A549 (cell line): ENCODE measurements at regions not wholly inside any gene's neighbourhood (a gene's known extent, or its start where the extent isn't known, plus 50 kb on each side); places are given as distances from the start of the nearest gene placed in this dataset.

Source experiments
- ATAC-seq, 2 experiments: fragments of 200-7000 bp in 1 of 2; fragments of >200 bp in 1 of 2; cut with Nextera tagmentation in 1 of 2; cut with Tn5 transposase in 1 of 2; 3 replicates each; pipeline versions ENCODE4 v1.8.0 to v1.9.1; 2018 to 2020; ENCODE audit warnings: mild to moderate bottlenecking in 1 of 2, moderate library complexity in 1 of 2
- CTCF ChIA-PET: fragments of 300-600 bp; sonication (Branson Sonifier 250); formaldehyde crosslinking; extraction: SDS; loops from one replicate; lab custom pipeline; 2021; ENCODE audit warnings: antibody characterized with exemption, inconsistent platforms; lab: Yijun Ruan, JAX
- POLR2A ChIA-PET: fragments of 350-600 bp; formaldehyde crosslinking; extraction: SDS; loops from one replicate; lab custom pipeline; 2021; ENCODE audit warnings: antibody characterized with exemption, inconsistent platforms; lab: Yijun Ruan, JAX
- DNase-seq, 2 experiments: peaks; one replicate each; pipeline versions ENCODE4 v3.0.0 to v3.0.0-alpha.2; 2011 to 2016; ENCODE audit warnings: low read depth in 1 of 2, low spot score in 1 of 2
- FAIRE-seq: peaks from 2 replicates; lab custom pipeline; 2011; peaks lifted over from hg19 to GRCh38; lab: Jason Lieb, UNC
- H3K27ac ChIP-seq, 2 experiments: fragments of >200 bp; sonication (Bioruptor Twin); formaldehyde crosslinking; 3 replicates each; pipeline ENCODE4 v1.5.1; 2016 to 2017
- H3K4me1 ChIP-seq: fragments of >200 bp; sonication (Bioruptor Twin); formaldehyde crosslinking; 3 replicates; pipeline ENCODE4 v1.6.1; 2016
- H3K4me2 ChIP-seq: fragments of >200 bp; sonication (Bioruptor Twin); formaldehyde crosslinking; 3 replicates; pipeline ENCODE4 v1.6.1; 2016
- H3K4me3 ChIP-seq: fragments of >200 bp; sonication (Bioruptor Twin); formaldehyde crosslinking; 3 replicates; pipeline ENCODE4 v1.5.1; 2016
- H3K9me3 ChIP-seq: fragments of >200 bp; sonication (Bioruptor Twin); formaldehyde crosslinking; 3 replicates; pipeline ENCODE4 v1.6.1; 2016
- BHLHE40 ChIP-seq: IDR thresholded peaks from 2 replicates; pipeline ENCODE4 v1.6.1; 2012; ENCODE audit warnings: low read depth, low read length, inconsistent platforms
- CBX2 ChIP-seq: fragments of 200-600 bp; sonication (generic); IDR thresholded peaks from 2 replicates; pipeline ENCODE4 v1.6.1; 2016; ENCODE audit warnings: low read depth, mild to moderate bottlenecking, borderline replicate concordance
- CBX8 ChIP-seq: fragments of 200-600 bp; sonication (generic); IDR thresholded peaks from 2 replicates; pipeline ENCODE4 v1.6.1; 2016
- CHD2 ChIP-seq: fragments of 150-350 bp; IDR thresholded peaks from 2 replicates; pipeline ENCODE4 v1.6.1; 2014; ENCODE audit warnings: low read length; ENCODE audit not compliant: partially characterized antibody
- CHD4 ChIP-seq: fragments of 200-600 bp; sonication (generic); IDR thresholded peaks from 2 replicates; pipeline ENCODE4 v1.6.1; 2016; ENCODE audit warnings: antibody characterized with exemption, mild to moderate bottlenecking, borderline replicate concordance
- EHF ChIP-seq: fragments of 250-450 bp; sonication (Bioruptor Pico); IDR thresholded peaks from 2 replicates; pipeline ENCODE4 v1.5.0; 2020; ENCODE audit warnings: mild to moderate bottlenecking
- FOSB ChIP-seq: fragments of 250-450 bp; sonication (Bioruptor Pico); IDR thresholded peaks from 2 replicates; pipeline ENCODE4 v1.5.0; 2020; ENCODE audit warnings: mild to moderate bottlenecking, moderate library complexity
- HEYL ChIP-seq: fragments of 250-450 bp; sonication (Bioruptor Pico); IDR thresholded peaks from 2 replicates; pipeline ENCODE4 v1.8.0; 2021; ENCODE audit warnings: mild to moderate bottlenecking, moderate library complexity
- HOXB5 ChIP-seq: fragments of 250-450 bp; sonication (Bioruptor Pico); IDR thresholded peaks from 2 replicates; pipeline ENCODE4 v1.5.0; 2020; ENCODE audit warnings: mild to moderate bottlenecking, moderate library complexity
- JUNB ChIP-seq: fragments of >200 bp; sonication (Bioruptor Twin); formaldehyde crosslinking; IDR thresholded peaks from 2 replicates; pipeline ENCODE4 v1.6.1; 2016
- PHF8 ChIP-seq: fragments of 200-600 bp; sonication (generic); IDR thresholded peaks from 2 replicates; pipeline ENCODE4 v1.6.1; 2016; ENCODE audit warnings: low read depth, mild to moderate bottlenecking, antibody characterized with exemption, moderate library complexity, borderline replicate concordance
- RAD21 ChIP-seq, 2 experiments: fragments of >200 bp in 1 of 2; sonication (Bioruptor Twin) in 1 of 2; formaldehyde crosslinking in 1 of 2; IDR thresholded peaks in 1 of 2; conservative IDR thresholded peaks in 1 of 2; 2 replicates in 1 of 2; 3 replicates in 1 of 2; pipeline ENCODE4 v1.6.1; 2012 to 2018; ENCODE audit warnings: inconsistent platforms in 1 of 2
- RARB ChIP-seq: fragments of 250-450 bp; sonication (Bioruptor Pico); IDR thresholded peaks from 2 replicates; pipeline ENCODE4 v1.8.0; 2021; ENCODE audit warnings: mild to moderate bottlenecking, moderate library complexity
- RCOR1 ChIP-seq: fragments of 150-350 bp; IDR thresholded peaks from 2 replicates; pipeline ENCODE4 v1.6.1; 2014; ENCODE audit warnings: antibody characterized with exemption, low read length, low read depth
- RNF2 ChIP-seq: fragments of 200-600 bp; sonication (generic); IDR thresholded peaks from 2 replicates; pipeline ENCODE4 v1.6.1; 2016; ENCODE audit warnings: low read depth, mild to moderate bottlenecking, antibody characterized with exemption, moderate library complexity, borderline replicate concordance
- TP53 ChIP-seq: fragments of 250-450 bp; sonication (Bioruptor Pico); IDR thresholded peaks from 2 replicates; pipeline ENCODE4 v1.5.0; 2021; ENCODE audit warnings: mild to moderate bottlenecking, moderate library complexity
- ZSCAN20 ChIP-seq: fragments of 250-450 bp; sonication (Bioruptor Pico); IDR thresholded peaks from 2 replicates; pipeline ENCODE4 v1.8.0; 2022; ENCODE audit warnings: mild to moderate bottlenecking, moderate library complexity
- WGBS: methylation state at CpG from one replicate; pipeline ENCODE4 v1.1.6; 2017; ENCODE audit errors: missing lambda C conversion rate; 5-methylcytosine and 5-hydroxymethylcytosine counted together
- TF ChIP-seq, protein P1 (sequence below): IDR thresholded peaks from 2 replicates; pipeline ENCODE4 v1.6.1; 2012
- TF ChIP-seq, protein P2 (sequence below): fragments of >200 bp; sonication (Bioruptor Twin); formaldehyde crosslinking; IDR thresholded peaks from 3 replicates; pipeline ENCODE4 v1.5.1; 2016
- TF ChIP-seq, protein P3 (sequence below): fragments of 150-350 bp; IDR thresholded peaks from 2 replicates; pipeline ENCODE4 v1.6.1; 2014; ENCODE audit warnings: low read depth, mild to moderate bottlenecking, low read length

DNA sequence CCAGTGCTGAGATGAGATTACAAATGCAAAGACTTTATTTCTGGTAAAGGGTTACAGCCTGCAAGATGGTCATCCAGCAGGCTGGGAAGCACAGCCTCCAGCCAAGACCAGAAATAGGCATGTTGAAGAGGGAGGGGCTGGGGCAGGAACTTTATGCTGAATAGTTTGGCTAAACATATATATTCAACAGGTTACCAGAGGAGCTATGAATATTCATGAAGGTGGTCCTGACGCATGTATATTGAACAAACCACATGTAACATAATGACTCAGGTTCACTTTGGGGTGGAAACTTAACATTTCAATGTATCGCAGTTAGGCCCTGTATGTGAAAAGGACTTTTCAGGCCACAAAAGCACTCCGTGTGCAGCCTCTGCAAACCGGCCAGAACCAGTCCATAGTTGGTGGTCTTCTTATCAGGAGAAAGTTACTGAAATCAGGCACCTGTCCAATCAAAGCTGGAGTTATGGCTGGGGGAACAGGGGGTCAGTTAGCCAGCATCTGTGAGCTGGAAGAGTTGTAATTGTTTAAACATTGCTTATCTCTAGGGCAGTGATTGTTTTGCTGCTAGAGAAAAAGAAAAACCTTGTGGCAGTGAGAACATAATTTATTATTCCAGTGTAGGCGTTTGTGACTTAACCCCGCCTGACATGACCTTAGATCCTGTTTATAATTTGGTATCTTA lies 372.9 kb upstream of the AUTS2 start:
- H3K27ac ChIP-seq, result no peak overlapping the region
- TF ChIP-seq TP53 (no peak), BHLHE40 (no peak), JUNB (no peak), FOSB (CRISPR knock-in tag) (no peak), CBX2 (no peak), RNF2 (no peak), CHD4 (no peak), CHD2 (no peak), HEYL (CRISPR knock-in tag) (no peak), PHF8 (no peak), ZSCAN20 (no peak), RAD21 (conservative IDR thresholded peaks at IDR 0.05 in 1 of 2, IDR thresholded peaks at IDR 0.05 in 1 of 2) (no peak)
- TF ChIP-seq, protein P1, sequence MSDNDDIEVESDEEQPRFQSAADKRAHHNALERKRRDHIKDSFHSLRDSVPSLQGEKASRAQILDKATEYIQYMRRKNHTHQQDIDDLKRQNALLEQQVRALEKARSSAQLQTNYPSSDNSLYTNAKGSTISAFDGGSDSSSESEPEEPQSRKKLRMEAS, result no peak
- TF ChIP-seq, protein P2, sequence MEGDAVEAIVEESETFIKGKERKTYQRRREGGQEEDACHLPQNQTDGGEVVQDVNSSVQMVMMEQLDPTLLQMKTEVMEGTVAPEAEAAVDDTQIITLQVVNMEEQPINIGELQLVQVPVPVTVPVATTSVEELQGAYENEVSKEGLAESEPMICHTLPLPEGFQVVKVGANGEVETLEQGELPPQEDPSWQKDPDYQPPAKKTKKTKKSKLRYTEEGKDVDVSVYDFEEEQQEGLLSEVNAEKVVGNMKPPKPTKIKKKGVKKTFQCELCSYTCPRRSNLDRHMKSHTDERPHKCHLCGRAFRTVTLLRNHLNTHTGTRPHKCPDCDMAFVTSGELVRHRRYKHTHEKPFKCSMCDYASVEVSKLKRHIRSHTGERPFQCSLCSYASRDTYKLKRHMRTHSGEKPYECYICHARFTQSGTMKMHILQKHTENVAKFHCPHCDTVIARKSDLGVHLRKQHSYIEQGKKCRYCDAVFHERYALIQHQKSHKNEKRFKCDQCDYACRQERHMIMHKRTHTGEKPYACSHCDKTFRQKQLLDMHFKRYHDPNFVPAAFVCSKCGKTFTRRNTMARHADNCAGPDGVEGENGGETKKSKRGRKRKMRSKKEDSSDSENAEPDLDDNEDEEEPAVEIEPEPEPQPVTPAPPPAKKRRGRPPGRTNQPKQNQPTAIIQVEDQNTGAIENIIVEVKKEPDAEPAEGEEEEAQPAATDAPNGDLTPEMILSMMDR, result no peak
- no peaks in the 10 kb centered on the region for H3K4me1 ChIP-seq
- 84% methylated on average over 6 of the region's 6 CpGs for WGBS
- ATAC-seq (no peak), FAIRE-seq (no peak), DNase-seq (no peak)
- H3K9me3 ChIP-seq, result no peaks in the 10 kb centered on the region
- H3K4me3 ChIP-seq, result no peak overlapping the region
- CTCF ChIA-PET, result interaction anchor here (0.6 kb wide), 1 partner anchor 716 kb away, joined by 3 read pairs; no protein-coding TSS in a partner anchor
- no peak overlapping the region for H3K4me2 ChIP-seq
- POLR2A ChIA-PET, result no interaction called here

DNA sequence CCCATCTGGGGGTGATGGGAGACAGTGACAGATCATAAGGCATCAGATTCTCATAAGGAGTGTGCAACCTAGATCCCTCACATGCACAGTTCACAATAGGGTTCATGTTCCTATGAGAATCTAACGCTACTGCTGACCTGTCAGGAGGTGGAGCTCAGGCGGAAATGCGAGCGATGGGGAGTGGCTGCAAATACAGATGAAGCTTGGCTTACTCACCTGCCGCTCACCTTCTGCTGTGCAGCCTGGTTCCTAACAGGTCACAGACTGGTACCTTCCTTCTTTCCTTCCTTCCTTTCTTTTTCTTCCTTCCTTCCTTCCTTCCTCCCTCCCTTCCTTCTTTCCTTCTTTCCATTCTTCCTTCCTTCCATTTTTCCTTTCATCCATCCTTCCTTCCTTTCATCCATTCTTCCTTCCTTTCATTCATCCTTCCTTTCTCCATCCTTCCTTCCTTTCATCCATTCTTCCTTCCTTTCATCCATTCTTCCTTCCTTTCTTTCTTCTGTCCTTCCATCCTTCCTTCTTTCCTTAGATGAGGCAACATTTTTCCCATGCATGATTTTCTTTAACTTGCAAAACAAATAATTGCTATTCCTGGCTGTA lies 370.0 kb upstream of the AUTS2 start:
- no peak for ATAC-seq
- Histone ChIP-seq H3K27ac (no peak overlapping the region), H3K4me1 (peaks cover 8% of the 10 kb centered on the region; the same call in 2 of the 3 replicates), H3K9me3 (no peaks in the 10 kb centered on the region), H3K4me3 (no peak overlapping the region), H3K4me2 (no peak overlapping the region)
- 76% methylated on average over 5 of the region's 5 CpGs for WGBS
- ChIA-PET CTCF (no interaction called here), POLR2A (no interaction called here)
- TF ChIP-seq CBX2 (no peak), RARB (CRISPR knock-in tag) (no peak)
- no peak for DNase-seq
- no peak for FAIRE-seq

DNA sequence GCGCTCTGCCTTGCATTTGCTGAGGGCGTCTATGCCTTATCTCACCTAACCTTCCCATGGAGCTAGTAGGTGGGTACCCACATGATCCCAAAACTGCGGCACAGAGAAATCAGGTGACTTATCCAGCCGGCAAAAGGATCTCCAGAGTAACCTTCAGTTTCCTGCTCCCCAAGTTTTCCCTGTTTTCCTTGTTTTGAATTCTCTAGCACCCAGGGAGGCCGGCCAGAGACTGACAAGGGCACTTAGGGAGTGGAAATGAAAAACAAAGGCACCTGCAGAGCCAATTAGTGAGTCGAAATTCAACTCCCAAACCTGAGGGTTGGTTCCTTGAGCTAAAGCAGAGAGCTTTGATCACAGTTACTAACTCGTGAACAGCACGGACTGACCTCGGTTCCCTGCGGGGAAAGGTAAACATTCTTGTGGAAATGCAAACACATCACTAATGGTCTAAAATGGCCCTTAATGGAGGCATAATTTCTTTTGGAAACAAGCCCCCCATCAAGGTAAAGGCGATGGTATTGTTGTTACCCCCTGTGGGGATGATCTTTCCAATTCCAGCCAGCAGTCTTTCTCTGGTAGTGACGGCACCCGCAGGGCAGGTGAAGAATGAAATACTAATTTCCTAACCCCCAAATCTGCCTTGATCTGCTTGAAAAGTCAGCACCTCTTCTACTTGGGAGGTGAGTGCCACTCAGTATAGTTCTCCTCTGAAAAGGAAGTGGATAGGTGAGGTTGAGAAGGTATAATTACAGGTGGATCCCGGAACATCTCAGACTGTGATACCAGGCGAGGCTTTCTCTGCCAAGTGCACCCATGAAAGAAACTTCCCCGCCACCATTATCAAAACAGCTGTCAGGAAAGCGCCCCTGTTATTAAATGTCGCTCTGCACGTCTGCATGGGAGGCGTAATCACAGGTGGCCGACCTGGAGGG lies 365.6 kb upstream of the AUTS2 start:
- 42% methylated on average over 21 of the region's 21 CpGs for WGBS
- POLR2A ChIA-PET, result no interaction called here
- H3K27ac ChIP-seq, result 0 out of 6 replicates have a peak overlapping the region, but pooled peaks of 1 of the 2 experiments have one; percentile 3
- DNase-seq (no peak), ATAC-seq (no peak), FAIRE-seq (no peak)
- no peaks in the 10 kb centered on the region for H3K9me3 ChIP-seq
- TF ChIP-seq HOXB5 (CRISPR knock-in tag), result no peak
- no peak for TF ChIP-seq RCOR1
- TF ChIP-seq CBX8, result no peak
- no peak for TF ChIP-seq EHF (CRISPR knock-in tag)
- no peak for TF ChIP-seq TP53
- TF ChIP-seq, protein P3, sequence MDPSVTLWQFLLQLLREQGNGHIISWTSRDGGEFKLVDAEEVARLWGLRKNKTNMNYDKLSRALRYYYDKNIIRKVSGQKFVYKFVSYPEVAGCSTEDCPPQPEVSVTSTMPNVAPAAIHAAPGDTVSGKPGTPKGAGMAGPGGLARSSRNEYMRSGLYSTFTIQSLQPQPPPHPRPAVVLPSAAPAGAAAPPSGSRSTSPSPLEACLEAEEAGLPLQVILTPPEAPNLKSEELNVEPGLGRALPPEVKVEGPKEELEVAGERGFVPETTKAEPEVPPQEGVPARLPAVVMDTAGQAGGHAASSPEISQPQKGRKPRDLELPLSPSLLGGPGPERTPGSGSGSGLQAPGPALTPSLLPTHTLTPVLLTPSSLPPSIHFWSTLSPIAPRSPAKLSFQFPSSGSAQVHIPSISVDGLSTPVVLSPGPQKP, result no peak
- no peak for TF ChIP-seq RAD21 (conservative IDR thresholded peaks at IDR 0.05 in 1 of 2, IDR thresholded peaks at IDR 0.05 in 1 of 2)
- TF ChIP-seq FOSB (CRISPR knock-in tag), result no peak
- CTCF ChIA-PET, result no interaction called here
- peak overlapping the region; percentile 51 for H3K4me2 ChIP-seq
- peaks cover 8% of the 10 kb centered on the region; the same call in 2 of the 3 replicates for H3K4me1 ChIP-seq
- H3K4me3 ChIP-seq, result no peak overlapping the region
